SK-N-MC (cell line): ENCODE measurements at regions not wholly inside any gene's neighbourhood (a gene's known extent, or its start where the extent isn't known, plus 50 kb on each side); places are given as distances from the start of the nearest gene placed in this dataset.

Experiments
- EZH2 ChIP-seq: fragments of 200-600 bp; sonication (generic); IDR thresholded peaks from one replicate; pipeline ENCODE4 v1.6.1; 2017; ENCODE audit warnings: antibody characterized with exemption
- POLR2AphosphoS5 ChIP-seq: IDR thresholded peaks from 2 replicates; pipeline ENCODE4 v1.6.1; 2012; ENCODE audit warnings: mild to moderate bottlenecking, low read depth, low read length, borderline replicate concordance

DNA sequence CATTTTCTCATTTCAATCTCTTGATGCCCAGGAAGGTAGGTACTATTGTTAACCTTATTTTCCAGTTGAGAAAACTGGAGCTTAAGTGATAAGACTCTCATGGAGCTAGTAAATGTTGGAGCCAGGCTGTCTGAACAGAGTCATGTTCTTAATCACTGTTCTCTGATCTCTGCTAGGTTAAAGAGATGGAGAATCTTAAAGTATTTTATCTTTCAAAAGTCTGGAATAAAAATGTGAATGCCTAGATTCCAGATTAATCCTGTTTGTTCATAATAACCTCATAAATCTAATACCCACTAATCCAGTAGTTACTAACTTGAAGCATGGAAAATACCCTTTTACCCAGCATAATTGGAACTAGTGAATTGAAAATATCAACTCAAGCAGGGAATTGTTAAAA lies 341.0 kb upstream of the RGS6 start:
- TF ChIP-seq EZH2: no peak
- no peak for TF ChIP-seq POLR2AphosphoS5
